Inflammatory macrophage treated with lipopolysaccharide for 4 hours (primary cell): ENCODE measurements at regions not wholly inside any gene's neighbourhood (a gene's known extent, or its start where the extent isn't known, plus 50 kb on each side); places are given as distances from the start of the nearest gene placed in this dataset.
A peak's percentile ranks its signal among the peaks of the same experiment; 100 is the strongest.

Experiments
- DNase-seq: peaks from one replicate; pipeline ENCODE4 v3.0.0-alpha.2; 2020

DNA sequence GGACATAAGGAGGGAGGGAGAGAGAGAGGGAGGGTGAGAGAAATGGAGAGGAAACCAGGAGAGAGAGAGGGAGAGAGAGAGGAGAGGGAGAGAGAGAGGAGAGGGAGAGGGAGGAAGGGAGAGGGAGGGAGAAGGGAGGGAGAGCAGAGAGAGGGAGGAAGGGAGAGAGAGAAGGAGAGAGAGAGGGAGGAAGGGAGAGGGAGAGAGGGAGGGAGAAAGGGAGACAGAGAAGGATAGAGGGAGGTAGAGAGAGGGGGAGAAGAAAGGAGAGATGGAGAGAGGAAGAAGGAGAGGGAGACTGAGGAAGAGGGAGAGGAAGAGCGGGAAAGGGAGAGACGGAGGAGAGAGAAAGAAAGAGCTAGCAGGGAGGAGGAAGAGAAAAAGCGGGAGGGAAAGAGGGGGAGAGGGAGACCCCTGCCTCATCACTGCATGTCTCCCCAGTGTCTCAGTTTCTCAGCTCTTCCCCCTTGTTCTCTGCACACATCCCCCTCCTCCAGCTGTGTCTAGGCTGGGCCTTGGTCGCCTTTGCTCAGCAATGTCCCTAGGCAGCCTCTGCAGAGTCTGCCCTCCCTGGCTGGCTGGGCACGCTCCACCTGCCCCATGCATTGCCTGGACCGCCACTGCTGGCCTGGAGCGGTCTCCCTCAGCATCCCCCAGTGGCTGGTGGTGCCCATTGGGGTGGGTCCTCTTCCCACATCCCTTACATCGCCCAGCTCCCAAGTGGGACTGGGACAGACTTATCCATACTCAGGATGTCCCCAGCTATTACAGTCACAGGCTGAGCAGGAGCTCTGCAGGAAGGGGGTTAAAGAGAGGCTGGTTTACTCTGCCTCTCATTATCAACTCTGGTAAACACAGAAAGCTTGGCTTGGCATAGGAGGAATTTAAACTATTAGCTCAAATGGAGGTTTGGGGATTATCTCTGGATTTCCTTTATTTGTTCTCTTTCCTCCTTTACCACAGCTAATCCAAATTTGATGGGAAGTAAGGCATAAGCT lies 85.7 kb upstream of the APCDD1 start:
- DNase-seq: no peak

- DNase-seq: no peak
Measured at GRCh38 chr18:10370716-10371115, 83.7 kb upstream of the APCDD1 start.

- DNase-seq: no peak
Measured at GRCh38 chr18:10371165-10371564, 83.3 kb upstream of the APCDD1 start.

DNA sequence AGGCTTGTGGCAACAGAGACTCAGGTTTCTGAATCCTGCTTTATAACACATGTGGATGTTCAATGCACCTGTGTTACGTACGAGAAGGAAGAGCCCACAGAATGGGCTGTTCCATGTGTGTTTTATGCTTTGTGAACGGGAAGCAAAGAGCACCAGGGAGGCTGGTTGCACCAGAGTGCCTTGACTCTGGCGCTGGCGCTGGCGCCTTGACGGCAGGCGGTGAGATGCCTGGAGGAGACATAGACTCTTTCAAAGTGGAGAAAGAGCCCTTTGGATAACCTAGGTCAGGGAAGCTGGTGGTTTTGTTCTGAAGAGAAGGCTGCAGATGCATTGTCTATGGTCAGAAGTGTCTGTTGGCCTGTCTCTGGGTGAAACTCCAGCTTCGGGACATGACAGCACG lies 80.2 kb upstream of the APCDD1 start:
- no peak for DNase-seq

GRCh38 chr18:10374636-10375293 lies 79.7 kb upstream of the APCDD1 start:
- no peak for DNase-seq

- no peak for DNase-seq
Measured at GRCh38 chr18:10376731-10377130, 77.7 kb upstream of the APCDD1 start.

DNA sequence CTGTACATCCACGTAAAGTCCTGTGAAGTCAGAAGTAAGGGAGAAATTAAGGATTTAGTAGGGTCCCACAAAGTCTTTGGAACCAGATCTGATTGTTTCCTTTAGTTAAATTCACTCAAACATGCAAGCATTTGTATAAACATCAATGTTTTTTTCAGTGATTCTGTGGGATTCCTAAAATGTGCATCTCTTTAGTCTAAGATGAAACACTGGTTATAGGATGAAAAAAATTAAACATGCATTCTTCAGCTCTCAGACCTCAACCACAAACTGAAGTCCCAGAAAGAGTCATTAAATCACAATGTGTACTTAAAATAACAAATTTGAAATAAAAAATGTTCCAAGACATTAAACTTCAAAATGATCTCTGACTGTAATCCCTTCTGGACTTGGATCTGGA lies 76.5 kb upstream of the APCDD1 start:
- no peak for DNase-seq

- DNase-seq: peak; percentile 19
Measured at GRCh38 chr18:10378688-10379420, 75.6 kb upstream of the APCDD1 start.

GRCh38 chr18:10379522-10379921 lies 74.9 kb upstream of the APCDD1 start:
- peak; percentile 78 for DNase-seq

DNA sequence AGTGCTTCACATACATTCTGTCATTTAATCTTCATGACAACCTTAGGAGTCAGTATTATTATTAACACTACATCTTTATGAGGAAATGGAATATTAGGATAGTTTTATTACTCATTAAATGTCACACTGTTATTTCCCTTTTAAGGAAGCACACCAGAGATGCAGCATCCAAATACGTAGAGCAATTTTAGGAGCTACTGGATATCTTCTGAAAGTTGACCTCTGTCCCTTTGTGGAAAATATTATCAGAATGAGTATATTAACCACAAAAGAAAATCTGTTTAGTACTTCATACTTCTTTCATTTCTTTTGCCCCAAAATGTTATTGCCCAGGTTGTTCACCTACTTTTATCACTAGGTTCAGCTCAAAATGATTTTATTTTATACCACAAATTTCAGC lies 72.9 kb upstream of the APCDD1 start:
- no peak for DNase-seq

GRCh38 chr18:10381951-10382350 lies 72.5 kb upstream of the APCDD1 start:
- DNase-seq: no peak

GRCh38 chr18:10386049-10386448 lies 68.4 kb upstream of the APCDD1 start:
- no peak for DNase-seq

DNA sequence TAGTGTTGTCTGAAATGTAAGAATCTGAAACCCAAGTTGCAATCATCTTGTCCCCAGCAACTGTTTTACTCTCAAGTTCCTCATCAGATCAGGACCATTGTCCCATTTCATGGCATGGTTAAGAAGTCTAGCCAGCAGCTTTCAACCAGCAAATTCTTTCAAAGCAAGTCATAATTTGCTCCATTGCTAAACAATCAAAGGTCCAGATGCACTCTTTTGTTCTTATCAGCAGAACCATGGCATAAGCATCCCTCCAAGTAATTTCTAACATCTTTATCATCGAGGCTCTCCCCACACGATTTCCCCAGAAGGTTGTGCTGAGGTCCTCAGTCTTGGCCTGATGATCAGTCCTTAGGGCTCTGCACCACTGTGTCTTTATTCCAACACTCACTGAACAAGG lies 67.5 kb upstream of the APCDD1 start:
- no peak for DNase-seq

GRCh38 chr18:10387399-10387798 lies 67.0 kb upstream of the APCDD1 start:
- no peak for DNase-seq

GRCh38 chr18:10388373-10388772 lies 66.1 kb upstream of the APCDD1 start:
- no peak for DNase-seq

DNA sequence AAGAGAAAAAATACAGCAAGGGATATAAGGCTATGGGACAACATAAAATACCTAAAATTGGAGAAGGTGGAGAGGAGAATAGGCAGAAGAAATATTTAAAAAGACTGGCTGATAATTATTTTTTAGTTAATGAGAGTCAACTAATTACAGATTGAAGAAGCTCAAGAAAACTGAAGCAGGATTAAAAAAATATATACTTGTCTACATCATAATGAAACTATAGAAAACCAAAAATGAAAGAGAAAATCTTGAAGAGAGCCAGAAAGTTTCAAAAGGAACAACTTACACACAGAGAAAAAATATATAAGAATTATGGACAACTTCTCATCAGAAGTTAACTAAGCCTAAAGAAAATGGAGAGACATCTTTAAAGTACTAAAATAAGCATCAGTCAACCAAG lies 62.9 kb upstream of the APCDD1 start:
- DNase-seq: peak; percentile 56

- no peak for DNase-seq
Measured at GRCh38 chr18:10397004-10397403, 57.4 kb upstream of the APCDD1 start.

DNA sequence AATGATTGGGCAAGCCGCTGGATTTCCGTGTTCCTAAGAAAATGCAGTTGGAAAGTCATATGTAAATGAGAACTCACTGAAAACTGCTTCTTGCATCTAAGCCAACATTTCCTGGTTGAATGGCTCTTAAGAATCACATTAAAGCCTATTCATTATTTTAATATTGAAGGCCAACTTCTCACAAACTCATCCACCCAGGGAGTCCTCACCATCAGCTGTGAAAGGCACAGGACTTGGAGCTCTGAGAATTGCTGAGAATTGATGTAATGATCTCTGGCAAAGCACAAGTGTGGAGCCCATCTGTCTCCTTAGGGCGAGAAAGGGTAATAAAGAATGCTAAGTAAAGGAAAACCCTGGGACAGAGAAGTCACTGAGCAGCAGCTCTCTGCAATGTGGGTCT lies 55.9 kb upstream of the APCDD1 start:
- DNase-seq: no peak

DNA sequence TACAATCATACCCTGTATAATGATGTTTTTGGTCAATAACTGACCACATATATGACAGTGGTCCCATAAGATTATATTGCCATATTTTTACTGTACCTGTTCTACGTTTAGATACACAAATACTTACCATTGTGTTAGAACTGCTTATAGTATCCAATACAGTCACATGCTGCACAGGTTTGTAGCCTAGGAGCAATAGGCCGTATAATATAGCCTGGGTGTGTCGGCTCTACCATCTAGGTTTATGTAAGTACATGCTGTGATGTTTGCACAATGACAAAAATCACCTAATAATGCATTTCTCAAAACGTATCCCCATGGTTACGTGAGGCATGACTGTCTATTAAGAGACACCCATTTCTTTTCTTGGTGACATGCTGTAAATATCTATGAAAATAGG lies 55.0 kb upstream of the APCDD1 start:
- DNase-seq: no peak

- DNase-seq: peak; percentile 85
Measured at GRCh38 chr18:10400534-10401307, 53.7 kb upstream of the APCDD1 start.

DNA sequence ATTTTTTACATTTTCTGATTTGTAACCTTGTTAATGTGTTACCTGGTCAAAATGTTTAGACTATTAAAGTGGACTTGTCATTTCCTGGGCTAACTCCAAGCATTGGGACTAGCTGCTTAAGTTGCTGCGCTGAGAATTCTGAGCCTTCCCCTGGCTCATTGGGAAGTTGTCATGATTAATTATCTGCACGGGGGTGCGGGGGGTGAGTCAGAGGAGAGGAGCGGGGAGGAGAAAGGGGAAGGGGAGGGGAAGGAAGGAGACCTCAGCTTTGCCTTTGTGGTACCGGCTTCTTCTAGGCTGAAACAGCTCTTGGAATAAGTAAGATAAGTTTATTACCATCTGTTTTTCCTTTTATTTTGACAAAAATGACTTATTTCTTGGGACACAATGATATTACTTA lies 52.9 kb upstream of the APCDD1 start:
- DNase-seq: peak; percentile 51

DNA sequence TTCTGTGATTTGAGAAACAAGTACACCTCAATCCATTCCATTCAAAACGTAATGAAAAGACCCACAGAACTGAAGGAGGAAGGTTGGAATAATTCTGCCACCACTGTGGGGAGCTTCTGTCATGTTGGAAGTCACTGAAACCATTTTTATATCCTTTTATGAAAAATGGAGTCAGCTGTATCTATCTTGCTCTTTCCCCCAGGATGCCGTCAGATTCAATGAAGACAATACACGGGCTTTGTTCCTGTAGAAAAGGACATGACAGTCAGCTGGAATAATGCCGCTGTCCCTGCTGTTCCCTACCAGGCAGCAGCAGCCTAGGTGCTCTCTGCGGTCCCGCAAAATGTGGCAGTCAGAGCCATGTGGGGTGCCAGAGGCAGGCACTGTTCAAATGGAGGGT lies 52.5 kb upstream of the APCDD1 start:
- no peak for DNase-seq
